GM23338 (cell line): ENCODE measurements at regions not wholly inside any gene's neighbourhood (a gene's known extent, or its start where the extent isn't known, plus 50 kb on each side); places are given as distances from the start of the nearest gene placed in this dataset.

Experiments used
- CREB1 ChIP-seq: fragments of 250-450 bp; sonication (Bioruptor Pico); IDR thresholded peaks from 2 replicates; pipeline ENCODE4 v1.5.0; 2020; ENCODE audit warnings: low read depth, mild to moderate bottlenecking, moderate library complexity
- EZH2 ChIP-seq: fragments of 200-600 bp; sonication (generic); IDR thresholded peaks from one replicate; pipeline ENCODE4 v1.8.0; 2017; ENCODE audit warnings: antibody characterized with exemption, mild to moderate bottlenecking, low read depth; ENCODE audit not compliant: unreplicated experiment
- EZH2phosphoT487 ChIP-seq: fragments of 200-600 bp; sonication (generic); IDR thresholded peaks from one replicate; pipeline ENCODE4 v1.8.1; 2018; ENCODE audit warnings: antibody characterized with exemption; ENCODE audit not compliant: unreplicated experiment
- JUNB ChIP-seq: IDR thresholded peaks from one replicate; pipeline ENCODE4 v1.6.1; 2016; ENCODE audit warnings: antibody characterized with exemption; ENCODE audit not compliant: unreplicated experiment
- POLR2AphosphoS5 ChIP-seq: IDR thresholded peaks from 2 replicates; pipeline ENCODE4 v1.6.1; 2016; ENCODE audit warnings: antibody characterized with exemption, low read depth
- STAT1 ChIP-seq: IDR thresholded peaks from one replicate; pipeline ENCODE4 v1.6.1; 2016; ENCODE audit warnings: antibody characterized with exemption; ENCODE audit not compliant: unreplicated experiment
- TF ChIP-seq, protein P1 (sequence below), 2 experiments: fragments of 200-600 bp in 1 of 2; sonication (generic) in 1 of 2; conservative IDR thresholded peaks; 2 replicates each; pipeline versions ENCODE4 v1.5.1 to v1.6.1; 2016 to 2017; ENCODE audit warnings: antibody characterized with exemption in 2 of 2, low read depth in 2 of 2, mild to moderate bottlenecking in 2 of 2, moderate library complexity in 1 of 2
- TF ChIP-seq, protein P2 (sequence below): IDR thresholded peaks from one replicate; pipeline ENCODE4 v1.6.1; 2018; ENCODE audit warnings: antibody characterized with exemption; ENCODE audit not compliant: unreplicated experiment
- TF ChIP-seq, protein P3 (sequence below): IDR thresholded peaks from 2 replicates; pipeline ENCODE4 v1.6.1; 2016; ENCODE audit warnings: antibody characterized with exemption
- TF ChIP-seq, protein P4 (sequence below): fragments of 250-450 bp; sonication (Bioruptor Pico); IDR thresholded peaks from 2 replicates; pipeline ENCODE4 v1.5.0; 2020; ENCODE audit warnings: mild to moderate bottlenecking, moderate library complexity

DNA sequence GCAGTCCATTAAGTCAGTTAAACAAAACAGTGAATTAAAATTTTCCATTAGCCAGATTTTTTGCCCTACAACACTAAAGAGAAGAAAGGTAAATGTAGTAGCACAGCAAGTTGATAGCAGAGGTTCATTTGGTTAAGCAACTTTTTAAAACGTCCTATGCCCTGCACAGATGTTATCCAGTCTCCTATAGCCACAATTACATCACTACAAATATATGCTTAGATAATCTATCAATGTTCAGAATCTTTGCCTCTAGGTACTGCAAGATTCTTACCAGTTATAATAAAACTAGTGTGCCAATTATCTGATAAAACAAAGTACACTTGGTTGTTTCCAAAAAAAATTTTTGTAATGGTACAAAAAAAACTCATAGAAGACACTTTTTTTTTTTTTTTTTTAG lies 175.5 kb upstream of the MYO3A start:
- TF ChIP-seq, protein P1, sequence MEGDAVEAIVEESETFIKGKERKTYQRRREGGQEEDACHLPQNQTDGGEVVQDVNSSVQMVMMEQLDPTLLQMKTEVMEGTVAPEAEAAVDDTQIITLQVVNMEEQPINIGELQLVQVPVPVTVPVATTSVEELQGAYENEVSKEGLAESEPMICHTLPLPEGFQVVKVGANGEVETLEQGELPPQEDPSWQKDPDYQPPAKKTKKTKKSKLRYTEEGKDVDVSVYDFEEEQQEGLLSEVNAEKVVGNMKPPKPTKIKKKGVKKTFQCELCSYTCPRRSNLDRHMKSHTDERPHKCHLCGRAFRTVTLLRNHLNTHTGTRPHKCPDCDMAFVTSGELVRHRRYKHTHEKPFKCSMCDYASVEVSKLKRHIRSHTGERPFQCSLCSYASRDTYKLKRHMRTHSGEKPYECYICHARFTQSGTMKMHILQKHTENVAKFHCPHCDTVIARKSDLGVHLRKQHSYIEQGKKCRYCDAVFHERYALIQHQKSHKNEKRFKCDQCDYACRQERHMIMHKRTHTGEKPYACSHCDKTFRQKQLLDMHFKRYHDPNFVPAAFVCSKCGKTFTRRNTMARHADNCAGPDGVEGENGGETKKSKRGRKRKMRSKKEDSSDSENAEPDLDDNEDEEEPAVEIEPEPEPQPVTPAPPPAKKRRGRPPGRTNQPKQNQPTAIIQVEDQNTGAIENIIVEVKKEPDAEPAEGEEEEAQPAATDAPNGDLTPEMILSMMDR (conservative IDR thresholded peaks at IDR 0.05; ENCODE audit: low read depth in 2 of 2) = no peak
- TF ChIP-seq POLR2AphosphoS5 (no peak), STAT1 (no peak), EZH2phosphoT487 (no peak), EZH2 (no peak), JUNB (no peak), CREB1 (CRISPR knock-in tag) (no peak)
- TF ChIP-seq, protein P2, sequence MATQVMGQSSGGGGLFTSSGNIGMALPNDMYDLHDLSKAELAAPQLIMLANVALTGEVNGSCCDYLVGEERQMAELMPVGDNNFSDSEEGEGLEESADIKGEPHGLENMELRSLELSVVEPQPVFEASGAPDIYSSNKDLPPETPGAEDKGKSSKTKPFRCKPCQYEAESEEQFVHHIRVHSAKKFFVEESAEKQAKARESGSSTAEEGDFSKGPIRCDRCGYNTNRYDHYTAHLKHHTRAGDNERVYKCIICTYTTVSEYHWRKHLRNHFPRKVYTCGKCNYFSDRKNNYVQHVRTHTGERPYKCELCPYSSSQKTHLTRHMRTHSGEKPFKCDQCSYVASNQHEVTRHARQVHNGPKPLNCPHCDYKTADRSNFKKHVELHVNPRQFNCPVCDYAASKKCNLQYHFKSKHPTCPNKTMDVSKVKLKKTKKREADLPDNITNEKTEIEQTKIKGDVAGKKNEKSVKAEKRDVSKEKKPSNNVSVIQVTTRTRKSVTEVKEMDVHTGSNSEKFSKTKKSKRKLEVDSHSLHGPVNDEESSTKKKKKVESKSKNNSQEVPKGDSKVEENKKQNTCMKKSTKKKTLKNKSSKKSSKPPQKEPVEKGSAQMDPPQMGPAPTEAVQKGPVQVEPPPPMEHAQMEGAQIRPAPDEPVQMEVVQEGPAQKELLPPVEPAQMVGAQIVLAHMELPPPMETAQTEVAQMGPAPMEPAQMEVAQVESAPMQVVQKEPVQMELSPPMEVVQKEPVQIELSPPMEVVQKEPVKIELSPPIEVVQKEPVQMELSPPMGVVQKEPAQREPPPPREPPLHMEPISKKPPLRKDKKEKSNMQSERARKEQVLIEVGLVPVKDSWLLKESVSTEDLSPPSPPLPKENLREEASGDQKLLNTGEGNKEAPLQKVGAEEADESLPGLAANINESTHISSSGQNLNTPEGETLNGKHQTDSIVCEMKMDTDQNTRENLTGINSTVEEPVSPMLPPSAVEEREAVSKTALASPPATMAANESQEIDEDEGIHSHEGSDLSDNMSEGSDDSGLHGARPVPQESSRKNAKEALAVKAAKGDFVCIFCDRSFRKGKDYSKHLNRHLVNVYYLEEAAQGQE = no peak
- TF ChIP-seq, protein P3, sequence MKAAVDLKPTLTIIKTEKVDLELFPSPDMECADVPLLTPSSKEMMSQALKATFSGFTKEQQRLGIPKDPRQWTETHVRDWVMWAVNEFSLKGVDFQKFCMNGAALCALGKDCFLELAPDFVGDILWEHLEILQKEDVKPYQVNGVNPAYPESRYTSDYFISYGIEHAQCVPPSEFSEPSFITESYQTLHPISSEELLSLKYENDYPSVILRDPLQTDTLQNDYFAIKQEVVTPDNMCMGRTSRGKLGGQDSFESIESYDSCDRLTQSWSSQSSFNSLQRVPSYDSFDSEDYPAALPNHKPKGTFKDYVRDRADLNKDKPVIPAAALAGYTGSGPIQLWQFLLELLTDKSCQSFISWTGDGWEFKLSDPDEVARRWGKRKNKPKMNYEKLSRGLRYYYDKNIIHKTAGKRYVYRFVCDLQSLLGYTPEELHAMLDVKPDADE = no peak
- TF ChIP-seq, protein P4, sequence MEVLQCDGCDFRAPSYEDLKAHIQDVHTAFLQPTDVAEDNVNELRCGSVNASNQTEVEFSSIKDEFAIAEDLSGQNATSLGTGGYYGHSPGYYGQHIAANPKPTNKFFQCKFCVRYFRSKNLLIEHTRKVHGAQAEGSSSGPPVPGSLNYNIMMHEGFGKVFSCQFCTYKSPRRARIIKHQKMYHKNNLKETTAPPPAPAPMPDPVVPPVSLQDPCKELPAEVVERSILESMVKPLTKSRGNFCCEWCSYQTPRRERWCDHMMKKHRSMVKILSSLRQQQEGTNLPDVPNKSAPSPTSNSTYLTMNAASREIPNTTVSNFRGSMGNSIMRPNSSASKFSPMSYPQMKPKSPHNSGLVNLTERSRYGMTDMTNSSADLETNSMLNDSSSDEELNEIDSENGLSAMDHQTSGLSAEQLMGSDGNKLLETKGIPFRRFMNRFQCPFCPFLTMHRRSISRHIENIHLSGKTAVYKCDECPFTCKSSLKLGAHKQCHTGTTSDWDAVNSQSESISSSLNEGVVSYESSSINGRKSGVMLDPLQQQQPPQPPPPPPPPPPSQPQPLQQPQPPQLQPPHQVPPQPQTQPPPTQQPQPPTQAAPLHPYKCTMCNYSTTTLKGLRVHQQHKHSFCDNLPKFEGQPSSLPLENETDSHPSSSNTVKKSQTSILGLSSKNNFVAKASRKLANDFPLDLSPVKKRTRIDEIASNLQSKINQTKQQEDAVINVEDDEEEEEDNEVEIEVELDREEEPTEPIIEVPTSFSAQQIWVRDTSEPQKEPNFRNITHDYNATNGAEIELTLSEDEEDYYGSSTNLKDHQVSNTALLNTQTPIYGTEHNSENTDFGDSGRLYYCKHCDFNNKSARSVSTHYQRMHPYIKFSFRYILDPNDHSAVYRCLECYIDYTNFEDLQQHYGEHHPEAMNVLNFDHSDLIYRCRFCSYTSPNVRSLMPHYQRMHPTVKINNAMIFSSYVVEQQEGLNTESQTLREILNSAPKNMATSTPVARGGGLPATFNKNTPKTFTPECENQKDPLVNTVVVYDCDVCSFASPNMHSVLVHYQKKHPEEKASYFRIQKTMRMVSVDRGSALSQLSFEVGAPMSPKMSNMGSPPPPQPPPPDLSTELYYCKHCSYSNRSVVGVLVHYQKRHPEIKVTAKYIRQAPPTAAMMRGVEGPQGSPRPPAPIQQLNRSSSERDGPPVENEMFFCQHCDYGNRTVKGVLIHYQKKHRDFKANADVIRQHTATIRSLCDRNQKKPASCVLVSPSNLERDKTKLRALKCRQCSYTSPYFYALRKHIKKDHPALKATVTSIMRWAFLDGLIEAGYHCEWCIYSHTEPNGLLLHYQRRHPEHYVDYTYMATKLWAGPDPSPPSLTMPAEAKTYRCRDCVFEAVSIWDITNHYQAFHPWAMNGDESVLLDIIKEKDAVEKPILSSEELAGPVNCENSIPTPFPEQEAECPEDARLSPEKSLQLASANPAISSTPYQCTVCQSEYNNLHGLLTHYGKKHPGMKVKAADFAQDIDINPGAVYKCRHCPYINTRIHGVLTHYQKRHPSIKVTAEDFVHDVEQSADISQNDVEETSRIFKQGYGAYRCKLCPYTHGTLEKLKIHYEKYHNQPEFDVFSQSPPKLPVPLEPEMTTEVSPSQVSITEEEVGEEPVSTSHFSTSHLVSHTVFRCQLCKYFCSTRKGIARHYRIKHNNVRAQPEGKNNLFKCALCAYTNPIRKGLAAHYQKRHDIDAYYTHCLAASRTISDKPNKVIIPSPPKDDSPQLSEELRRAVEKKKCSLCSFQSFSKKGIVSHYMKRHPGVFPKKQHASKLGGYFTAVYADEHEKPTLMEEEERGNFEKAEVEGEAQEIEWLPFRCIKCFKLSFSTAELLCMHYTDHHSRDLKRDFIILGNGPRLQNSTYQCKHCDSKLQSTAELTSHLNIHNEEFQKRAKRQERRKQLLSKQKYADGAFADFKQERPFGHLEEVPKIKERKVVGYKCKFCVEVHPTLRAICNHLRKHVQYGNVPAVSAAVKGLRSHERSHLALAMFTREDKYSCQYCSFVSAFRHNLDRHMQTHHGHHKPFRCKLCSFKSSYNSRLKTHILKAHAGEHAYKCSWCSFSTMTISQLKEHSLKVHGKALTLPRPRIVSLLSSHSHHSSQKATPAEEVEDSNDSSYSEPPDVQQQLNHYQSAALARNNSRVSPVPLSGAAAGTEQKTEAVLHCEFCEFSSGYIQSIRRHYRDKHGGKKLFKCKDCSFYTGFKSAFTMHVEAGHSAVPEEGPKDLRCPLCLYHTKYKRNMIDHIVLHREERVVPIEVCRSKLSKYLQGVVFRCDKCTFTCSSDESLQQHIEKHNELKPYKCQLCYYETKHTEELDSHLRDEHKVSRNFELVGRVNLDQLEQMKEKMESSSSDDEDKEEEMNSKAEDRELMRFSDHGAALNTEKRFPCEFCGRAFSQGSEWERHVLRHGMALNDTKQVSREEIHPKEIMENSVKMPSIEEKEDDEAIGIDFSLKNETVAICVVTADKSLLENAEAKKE = no peak
